MCF 10A (cell line): ENCODE measurements at regions not wholly inside any gene's neighbourhood (a gene's known extent, or its start where the extent isn't known, plus 50 kb on each side); places are given as distances from the start of the nearest gene placed in this dataset.

Experiments used
- BruUV-seq: library from RNA; stranded (reverse); fragments of 400-500 nt; replicated peaks from 2 replicates; lab custom pipeline; 2021; lab: Mats Ljungman, UMichigan
- CTCF ChIA-PET: fragments of 300-600 bp; sonication (Branson Sonifier 250); formaldehyde crosslinking; extraction: SDS; loops from one replicate; lab custom pipeline; 2021; ENCODE audit warnings: antibody characterized with exemption, inconsistent platforms; lab: Yijun Ruan, JAX
- POLR2A ChIA-PET: fragments of 300-600, 350-650 bp; sonication (Branson Sonifier 250); formaldehyde crosslinking; extraction: SDS; loops from one replicate; lab custom pipeline; 2020; ENCODE audit warnings: antibody characterized with exemption, inconsistent platforms; lab: Yijun Ruan, JAX
- DNase-seq: peaks from one replicate; pipeline ENCODE4 v3.0.0-alpha.2; 2018; ENCODE audit not compliant: unreplicated experiment
- H3K27ac Mint-ChIP-seq: one replicate; pipeline ENCODE4 v1.8.0; 2022; ENCODE audit warnings: mild to moderate bottlenecking, low read depth, mixed read lengths; ENCODE audit not compliant: unreplicated experiment
- H3K27me3 Mint-ChIP-seq: one replicate; pipeline ENCODE4 v1.8.0; 2022; ENCODE audit warnings: mixed read lengths; ENCODE audit not compliant: insufficient read depth, unreplicated experiment
- H3K36me3 Mint-ChIP-seq: one replicate; pipeline ENCODE4 v1.8.0; 2022; ENCODE audit warnings: mild to moderate bottlenecking, moderate library complexity, mixed read lengths; ENCODE audit not compliant: insufficient read depth, unreplicated experiment
- H3K4me1 Mint-ChIP-seq: one replicate; pipeline ENCODE4 v1.8.0; 2022; ENCODE audit warnings: mixed read lengths; ENCODE audit not compliant: insufficient read depth, unreplicated experiment
- H3K4me3 Mint-ChIP-seq: one replicate; pipeline ENCODE4 v1.8.0; 2022; ENCODE audit warnings: mild to moderate bottlenecking, moderate library complexity, mixed read lengths; ENCODE audit not compliant: unreplicated experiment
- H3K9me3 Mint-ChIP-seq: one replicate; pipeline ENCODE4 v1.8.0; 2022; ENCODE audit warnings: mixed read lengths; ENCODE audit not compliant: unreplicated experiment
- CTCF ChIP-seq: fragments of 200-600 bp; IDR thresholded peaks from one replicate; pipeline ENCODE4 v1.8.0; 2022; ENCODE audit warnings: antibody characterized with exemption, mild to moderate bottlenecking; ENCODE audit not compliant: unreplicated experiment
- intact Hi-C: fragments of 100-400 bp; cut with micrococcal nuclease; formaldehyde crosslinking; loops from 2 replicates; pipeline ENCODE4 v1.14.1; 2022

GRCh38 chr1:29392486-29393450 is 156.4 kb downstream of the PTPRU start:
- BruUV-seq: no TSS peak
- no peaks in the 10 kb centered on the region for H3K36me3 Mint-ChIP-seq
- CTCF ChIA-PET: interaction anchor here (0.7 kb wide), 1 partner anchor 154 kb away, joined by 3 read pairs; no protein-coding TSS in a partner anchor
- DNase-seq: no peak
- no peak overlapping the region for H3K4me3 Mint-ChIP-seq
- intact Hi-C loops: no loop called here
- H3K27ac Mint-ChIP-seq: no peak overlapping the region
- H3K27me3 Mint-ChIP-seq: peaks cover 8% of the 10 kb centered on the region
- H3K9me3 Mint-ChIP-seq: no peaks in the 10 kb centered on the region
- POLR2A ChIA-PET: no interaction called here
- H3K4me1 Mint-ChIP-seq: peaks cover 4% of the 10 kb centered on the region
- no peak for TF ChIP-seq CTCF

- intact Hi-C loops: no loop called here
- Mint-ChIP-seq H3K27me3 (peaks cover 15% of the 10 kb centered on the region), H3K4me3 (no peak overlapping the region), H3K9me3 (no peaks in the 10 kb centered on the region), H3K36me3 (no peaks in the 10 kb centered on the region), H3K4me1 (no peaks in the 10 kb centered on the region), H3K27ac (no peak overlapping the region)
- CTCF ChIA-PET: interaction anchor here (0.7 kb wide), 2 partner anchors 37 to 153 kb away, joined by 3 read pairs; no protein-coding TSS in a partner anchor
- BruUV-seq: no TSS peak
- POLR2A ChIA-PET: no interaction called here
- TF ChIP-seq CTCF: no peak
- DNase-seq: no peak
Observed at GRCh38 chr1:29392036-29392435, 155.7 kb downstream of the PTPRU start.

GRCh38 chr1:29391362-29391880 is 155.1 kb downstream of the PTPRU start:
- no peak overlapping the region for H3K27ac Mint-ChIP-seq
- H3K27me3 Mint-ChIP-seq: peaks cover 20% of the 10 kb centered on the region
- H3K9me3 Mint-ChIP-seq: no peaks in the 10 kb centered on the region
- DNase-seq: no peak
- POLR2A ChIA-PET: no interaction called here
- no peaks in the 10 kb centered on the region for H3K36me3 Mint-ChIP-seq
- H3K4me1 Mint-ChIP-seq: no peaks in the 10 kb centered on the region
- no peak overlapping the region for H3K4me3 Mint-ChIP-seq
- BruUV-seq: no TSS peak
- intact Hi-C loops: no loop called here
- CTCF ChIA-PET: interaction anchor here (0.7 kb wide), 1 partner anchor 37 kb away, joined by 3 read pairs; no protein-coding TSS in a partner anchor
- TF ChIP-seq CTCF: no peak
